Hematopoietic multipotent progenitor cell treated with erythropoietin and hydrocortisone succinate and interleukin-3 and kit ligand, for 17 days (in vitro differentiated cells): ENCODE measurements at regions not wholly inside any gene's neighbourhood (a gene's known extent, or its start where the extent isn't known, plus 50 kb on each side); places are given as distances from the start of the nearest gene placed in this dataset.

Source experiments
- DNase-seq: peaks from one replicate; pipeline ENCODE4 v3.0.0-alpha.2; 2015; ENCODE audit warnings: low spot score

DNA sequence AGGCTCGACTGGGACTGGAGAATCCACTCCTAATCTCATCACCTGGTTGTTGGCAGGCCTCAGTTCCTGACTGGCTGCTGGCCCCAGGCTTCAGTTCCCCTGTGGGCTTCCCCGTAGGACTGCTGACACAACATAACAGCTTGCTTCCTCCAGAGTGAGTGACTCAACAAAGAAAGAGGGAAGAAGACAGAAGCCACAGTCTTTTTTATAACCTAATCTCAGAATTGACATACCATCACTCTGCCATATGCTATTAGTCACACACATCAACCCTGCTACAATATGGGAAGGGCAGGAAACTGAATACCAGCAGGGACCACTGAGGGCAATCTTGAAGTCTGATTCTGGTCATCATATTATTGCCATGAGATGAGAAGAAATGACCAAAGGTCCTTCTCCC, 76.8 kb upstream of the SLC14A2 start:
- DNase-seq = no peak

DNA sequence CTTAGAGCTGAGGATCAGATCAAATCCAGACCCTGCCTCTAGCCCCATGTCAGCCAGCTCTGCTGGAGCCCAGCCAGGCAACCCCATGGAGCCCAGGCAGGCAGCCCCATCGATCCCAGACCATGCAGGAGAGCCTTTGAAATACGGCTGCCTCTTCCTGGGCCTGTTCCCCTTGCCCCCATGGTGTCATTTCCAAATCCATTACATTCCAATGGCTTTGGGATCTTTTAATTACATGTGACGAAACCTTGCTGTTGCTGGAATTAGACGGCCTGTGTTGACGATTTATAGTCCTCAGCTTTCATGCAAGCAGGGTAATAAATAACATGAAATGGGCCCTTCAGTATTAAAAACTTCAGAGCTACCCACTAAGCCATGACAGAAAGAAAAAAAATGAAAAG, 75.8 kb upstream of the SLC14A2 start:
- DNase-seq = no peak

DNA sequence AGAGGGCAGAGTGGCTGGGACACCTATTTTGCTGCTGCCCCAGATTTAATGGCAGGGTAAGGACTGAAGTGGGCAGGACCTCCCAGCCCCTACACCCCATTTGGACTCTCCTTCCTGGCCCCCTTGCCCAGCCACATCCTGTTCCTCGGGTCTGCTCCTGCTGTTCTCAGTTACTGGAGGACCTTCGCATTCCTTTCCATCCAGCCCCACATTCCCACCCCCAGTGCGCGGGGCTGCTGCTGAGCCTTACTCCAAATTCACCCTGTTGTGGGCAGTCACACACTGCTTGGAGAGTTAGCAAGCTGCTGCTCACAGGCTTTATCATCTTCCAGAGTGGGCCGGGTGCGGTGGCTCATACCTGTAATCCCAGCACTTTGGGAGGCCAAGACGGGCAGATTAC, 75.2 kb upstream of the SLC14A2 start:
- DNase-seq = no peak

DNA sequence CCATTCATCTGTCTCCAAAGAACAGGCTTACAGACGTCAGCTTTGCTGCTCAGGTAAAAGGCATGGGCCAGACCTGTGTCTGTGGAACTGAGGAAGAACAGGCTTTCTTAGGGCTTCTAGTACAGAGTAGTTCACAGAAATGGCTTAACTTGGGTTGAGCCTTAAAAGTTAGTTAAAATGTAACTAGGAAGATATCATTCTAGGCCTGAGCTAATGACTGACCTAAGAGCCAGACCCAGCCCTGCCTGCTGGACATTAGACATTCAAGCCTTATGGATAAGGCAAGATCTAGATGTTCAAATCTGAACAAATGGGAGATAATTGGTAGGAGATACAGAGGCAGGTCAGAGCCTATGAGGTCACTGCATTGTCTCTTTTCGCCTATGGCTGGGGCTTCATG, 73.9 kb upstream of the SLC14A2 start:
- no peak for DNase-seq

DNA sequence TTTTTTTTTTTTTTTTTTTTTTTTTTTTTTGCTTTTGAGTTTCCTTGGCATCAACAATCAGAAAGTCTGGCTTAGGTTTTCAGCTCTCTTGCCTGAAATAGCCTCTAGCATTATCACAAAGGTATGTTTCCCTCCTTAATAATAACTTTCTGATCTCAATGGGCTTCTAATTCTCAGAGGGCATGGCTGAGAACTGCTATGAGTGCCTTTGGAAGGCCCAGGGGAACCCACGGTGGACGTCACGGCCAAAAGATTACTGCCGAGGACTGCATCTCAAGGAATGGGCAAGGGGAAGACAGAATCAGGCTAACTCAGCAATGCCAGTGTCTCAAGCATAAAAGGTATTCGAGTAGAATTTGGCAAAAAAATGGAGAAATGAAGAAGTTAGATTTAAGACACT, 73.2 kb upstream of the SLC14A2 start:
- DNase-seq = no peak

DNA sequence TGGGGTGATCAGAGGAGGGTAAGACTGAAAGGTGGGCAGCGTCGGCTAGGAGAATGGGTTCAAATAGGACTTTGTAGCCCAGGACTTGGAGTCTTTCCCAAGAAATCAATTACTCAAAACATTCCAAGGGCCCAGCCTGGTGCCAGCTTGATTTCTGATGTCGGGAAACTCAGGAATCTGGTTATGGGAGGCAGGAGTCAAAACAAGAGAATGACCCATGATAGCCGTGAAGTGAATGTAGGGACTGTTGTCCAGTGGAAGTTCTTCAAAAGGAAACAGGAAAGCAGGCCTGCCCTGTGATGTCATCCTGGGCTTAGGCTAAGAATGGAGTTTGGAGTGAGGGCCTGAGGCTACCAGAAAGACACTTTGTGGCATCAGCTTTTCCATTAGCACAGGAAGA, 67.4 kb upstream of the SLC14A2 start:
- no peak for DNase-seq

DNA sequence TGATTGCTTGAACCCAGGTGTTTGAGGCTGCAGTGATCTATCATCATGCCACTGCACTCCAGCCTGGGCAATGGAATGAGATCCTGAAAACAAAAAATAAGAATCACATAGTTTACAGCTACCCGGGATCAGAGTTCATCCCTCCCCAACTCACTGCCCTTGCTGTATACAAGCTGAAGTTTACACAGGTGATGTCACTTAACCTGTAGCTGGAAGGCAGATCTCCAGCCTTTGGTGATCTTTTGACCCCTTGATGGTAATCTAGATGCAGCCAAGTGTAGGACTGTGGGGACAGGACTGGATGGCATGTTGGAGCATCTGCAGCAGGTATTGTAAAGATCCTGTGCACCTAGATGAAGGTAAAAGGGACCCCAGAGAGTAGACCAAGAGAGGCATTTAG, 66.7 kb upstream of the SLC14A2 start:
- no peak for DNase-seq

DNA sequence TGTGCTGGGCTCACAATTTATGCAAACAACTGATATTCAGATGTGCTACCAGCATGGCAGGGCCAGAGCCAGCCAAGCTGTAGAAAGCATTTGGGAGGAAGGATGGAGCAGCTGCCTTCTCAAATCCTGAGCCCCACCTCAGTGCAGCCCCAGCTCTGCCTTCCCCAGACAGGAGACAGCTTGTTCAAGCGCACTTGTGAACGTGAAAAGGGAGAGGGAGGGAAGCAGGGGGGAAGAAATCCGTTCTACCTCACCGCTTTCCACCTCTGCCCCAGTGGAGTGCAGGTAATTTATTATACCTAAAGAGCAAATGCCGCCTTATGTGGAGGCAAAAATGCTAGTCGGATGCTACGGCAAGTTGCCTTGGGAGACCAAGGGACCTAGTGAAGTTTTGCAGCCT, 66.0 kb upstream of the SLC14A2 start:
- no peak for DNase-seq

DNA sequence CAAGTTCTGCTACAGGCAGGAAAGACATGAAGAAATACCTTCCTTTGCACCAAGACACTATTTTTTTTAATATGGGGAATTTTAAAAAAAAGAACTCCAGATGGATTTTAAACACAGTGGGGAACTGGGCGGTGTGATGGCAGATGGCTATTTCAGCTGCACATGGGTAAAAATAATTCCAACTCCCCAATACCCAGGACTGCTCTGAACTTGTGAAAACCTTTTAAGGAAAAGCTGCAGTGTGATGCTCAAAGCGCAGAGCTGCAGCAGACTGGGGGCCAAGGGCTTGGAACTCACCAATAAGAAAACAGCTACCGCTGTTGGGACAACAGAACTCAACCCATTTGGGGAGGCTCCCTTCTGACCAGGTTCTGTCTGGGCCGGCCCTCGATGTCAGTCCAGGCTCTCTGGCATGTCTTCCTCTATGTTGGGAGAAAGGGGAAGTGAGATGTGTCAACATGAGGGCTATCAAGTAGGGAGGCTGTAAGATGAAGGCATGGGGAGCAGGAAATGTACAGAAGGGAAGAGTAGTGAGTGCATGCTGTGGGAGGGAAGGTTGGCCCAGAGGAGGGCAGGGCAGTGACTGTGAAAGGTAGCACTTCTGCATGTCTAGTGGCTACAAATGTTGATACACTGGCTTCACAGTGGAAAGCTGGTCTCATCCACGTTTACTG, 64.0 kb upstream of the SLC14A2 start:
- no peak for DNase-seq

DNA sequence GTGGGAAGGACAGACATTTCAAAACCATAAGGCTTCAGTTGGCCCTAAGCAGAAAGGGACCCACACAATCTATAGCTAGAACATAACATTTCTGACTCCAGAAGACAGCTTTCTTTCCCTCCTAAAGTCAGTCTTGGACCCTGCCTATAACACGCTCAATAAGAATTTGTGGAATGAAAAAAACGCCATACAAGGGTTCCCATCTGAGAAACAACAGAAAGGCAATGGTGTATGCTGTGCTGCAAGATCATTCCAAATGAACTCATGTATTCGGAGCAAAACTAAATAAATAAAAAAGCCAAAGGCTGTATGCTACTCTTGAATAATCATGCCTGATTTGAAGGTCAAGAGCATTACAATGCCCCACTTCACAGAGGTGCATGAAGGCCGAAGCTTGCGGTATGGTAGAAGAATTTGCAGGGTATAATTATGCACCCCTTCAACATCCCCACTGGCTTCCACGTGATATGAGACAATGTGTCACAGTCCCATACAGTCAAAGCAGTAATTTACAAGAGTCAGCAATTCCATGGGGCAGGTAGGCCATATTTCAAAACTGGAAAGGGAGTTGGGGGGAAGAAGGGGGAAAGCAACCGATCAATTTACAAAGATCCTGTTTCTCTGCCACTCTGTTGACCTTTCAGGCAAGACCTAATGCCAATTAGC, 61.4 kb upstream of the SLC14A2 start:
- no peak for DNase-seq

DNA sequence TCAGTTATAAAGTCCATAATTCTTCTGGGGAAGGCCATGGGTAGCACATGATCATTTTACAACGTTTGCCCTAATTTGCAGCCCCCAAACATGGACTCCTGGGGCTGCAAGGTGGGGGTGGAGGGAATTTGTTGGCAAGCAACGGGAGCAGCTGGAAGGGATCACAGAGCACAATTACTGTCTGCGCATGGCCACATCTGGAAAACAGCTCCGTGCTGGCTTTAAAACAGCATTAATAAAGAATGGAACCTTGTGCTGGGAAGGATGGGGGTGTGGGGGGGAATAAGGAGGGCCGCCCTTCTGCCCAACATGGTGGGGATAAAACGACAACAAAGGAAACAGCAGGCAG, 60.9 kb upstream of the SLC14A2 start:
- DNase-seq = no peak

DNA sequence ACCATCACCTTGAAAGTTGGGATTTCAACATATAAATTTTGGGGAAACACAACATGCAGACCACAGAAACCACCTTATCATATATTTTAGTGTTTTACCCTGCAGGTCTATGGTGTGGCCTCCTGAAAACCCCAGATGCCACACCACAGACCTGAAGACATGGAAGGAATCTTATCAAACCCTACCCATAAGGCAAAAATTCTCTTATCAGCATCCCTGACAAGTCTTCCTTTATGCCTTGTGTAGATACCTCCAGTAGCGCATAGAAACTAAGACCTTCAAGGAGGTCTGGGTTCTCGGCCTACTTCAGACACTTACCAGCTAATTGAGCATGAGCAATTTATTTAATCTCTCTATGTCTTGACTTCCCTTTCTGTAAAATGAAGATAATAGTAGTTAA, 59.1 kb upstream of the SLC14A2 start:
- no peak for DNase-seq

DNA sequence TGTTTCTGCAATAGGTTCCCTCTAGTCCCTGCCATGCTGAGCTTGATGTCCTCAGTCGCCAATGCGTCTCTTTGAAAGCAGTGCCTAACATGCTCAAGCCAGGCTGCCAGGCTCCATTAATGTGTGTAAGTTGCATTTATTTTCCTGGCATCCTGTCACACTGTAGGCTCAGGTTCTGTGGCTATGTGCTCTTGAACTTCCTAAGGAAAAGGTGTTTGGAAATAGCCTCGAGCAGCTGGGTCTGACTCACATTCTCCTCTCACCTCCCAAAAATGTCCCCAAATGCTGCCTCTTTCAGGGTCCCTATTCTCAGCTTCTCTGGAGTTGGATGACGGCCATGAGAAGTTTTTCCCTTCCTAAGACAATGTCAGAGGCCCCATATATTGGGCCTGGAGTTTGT, 58.0 kb upstream of the SLC14A2 start:
- no peak for DNase-seq

DNA sequence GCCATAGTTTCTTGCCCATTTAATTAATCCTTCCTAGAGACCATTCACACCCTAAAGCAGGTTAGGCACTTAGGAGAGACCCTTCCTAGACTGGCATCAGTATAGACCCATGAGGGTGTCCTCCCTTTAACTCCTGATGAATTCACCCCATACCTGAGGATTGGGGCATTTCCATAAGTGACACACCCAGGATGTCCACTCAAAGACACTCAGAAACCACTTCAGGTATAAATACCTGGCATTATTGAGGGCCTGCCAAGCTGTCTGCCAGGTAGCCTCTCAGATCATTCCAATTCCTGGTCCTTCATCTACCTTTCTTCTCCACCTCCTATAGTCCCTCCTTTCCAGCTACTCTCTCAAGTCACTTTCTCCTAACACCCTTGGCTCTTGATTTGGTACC, 57.5 kb upstream of the SLC14A2 start:
- DNase-seq = no peak

DNA sequence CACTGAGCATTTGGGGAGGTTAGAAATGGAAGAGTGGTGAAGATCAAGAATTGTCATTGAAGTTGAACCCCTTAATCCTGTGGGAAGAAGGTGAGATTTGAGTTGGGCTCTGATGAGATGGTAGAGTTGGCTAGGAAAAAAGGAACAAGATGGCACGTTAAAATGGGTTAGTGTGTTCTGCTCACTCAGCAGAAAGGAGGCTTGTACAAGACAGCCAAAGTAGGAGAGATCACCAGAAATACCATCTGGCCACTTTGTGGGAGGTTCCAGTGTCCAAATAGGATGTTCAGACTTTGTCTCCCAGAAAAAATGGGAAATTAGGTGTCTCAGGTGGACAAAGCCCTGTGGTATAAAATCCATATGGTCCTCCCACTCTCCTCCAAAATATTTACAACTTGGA, 56.0 kb upstream of the SLC14A2 start:
- no peak for DNase-seq

DNA sequence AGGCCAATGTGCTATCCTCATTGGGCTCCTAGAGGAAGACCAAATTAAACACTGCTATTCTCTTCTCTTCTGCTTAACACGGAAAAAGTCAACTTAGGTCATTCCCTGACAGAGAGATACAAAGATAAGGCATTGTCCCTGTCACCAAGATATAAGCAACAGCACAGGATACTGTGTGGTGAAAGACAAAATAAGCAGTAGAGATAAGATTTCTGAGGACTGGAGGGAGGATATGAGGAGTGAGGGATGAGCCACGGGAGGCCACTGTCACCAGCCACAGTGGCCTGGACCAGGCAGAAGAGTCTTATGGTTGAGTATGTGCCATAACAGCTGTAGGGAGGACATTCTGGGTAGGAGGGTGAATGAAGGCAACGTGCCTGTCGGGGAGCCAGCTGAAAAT, 54.4 kb upstream of the SLC14A2 start:
- DNase-seq = no peak

DNA sequence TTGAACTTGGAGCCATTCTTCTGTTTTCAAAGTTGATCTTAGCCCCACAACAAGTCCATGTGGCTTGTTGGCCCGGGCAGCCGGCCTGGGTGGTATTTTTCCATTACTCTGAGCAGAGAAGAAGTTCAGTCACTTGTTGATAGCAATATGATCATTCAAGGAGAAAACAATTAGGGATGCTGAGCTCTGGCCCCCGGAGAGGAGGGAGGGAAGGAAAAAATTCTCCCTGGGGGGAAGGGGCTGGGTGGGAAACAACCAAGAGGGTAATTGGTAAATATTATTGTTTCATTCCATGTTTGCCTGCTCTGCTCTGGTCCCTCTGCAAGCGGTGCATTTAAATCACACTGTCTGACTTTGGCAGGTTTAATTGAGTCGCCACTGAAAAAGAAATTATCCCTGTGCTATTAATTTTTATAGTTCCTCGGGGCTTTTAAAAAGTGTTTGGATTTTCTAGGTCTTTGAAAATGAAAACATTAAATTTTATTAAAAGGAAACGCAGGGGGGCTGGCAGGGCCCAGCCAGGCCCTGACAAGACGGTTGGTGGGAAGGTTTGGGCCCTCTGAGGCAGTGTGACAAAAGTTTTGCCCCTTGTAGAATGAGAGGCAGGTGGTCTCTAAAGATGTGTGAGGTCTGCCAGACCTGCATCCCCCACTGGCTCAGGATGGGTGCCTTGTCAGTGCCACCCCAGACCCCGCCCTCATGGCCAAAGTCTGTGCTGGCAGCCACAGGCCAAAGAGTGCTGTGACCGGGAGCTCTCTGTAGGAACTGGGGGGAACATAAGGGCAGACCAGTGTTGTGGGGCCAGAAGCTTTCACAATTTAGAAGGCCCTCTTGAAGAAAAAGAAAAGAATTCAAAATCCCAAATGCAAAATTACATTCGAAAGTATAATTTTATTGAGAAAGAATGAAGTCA, 52.5 kb upstream of the SLC14A2 start:
- DNase-seq = no peak

DNA sequence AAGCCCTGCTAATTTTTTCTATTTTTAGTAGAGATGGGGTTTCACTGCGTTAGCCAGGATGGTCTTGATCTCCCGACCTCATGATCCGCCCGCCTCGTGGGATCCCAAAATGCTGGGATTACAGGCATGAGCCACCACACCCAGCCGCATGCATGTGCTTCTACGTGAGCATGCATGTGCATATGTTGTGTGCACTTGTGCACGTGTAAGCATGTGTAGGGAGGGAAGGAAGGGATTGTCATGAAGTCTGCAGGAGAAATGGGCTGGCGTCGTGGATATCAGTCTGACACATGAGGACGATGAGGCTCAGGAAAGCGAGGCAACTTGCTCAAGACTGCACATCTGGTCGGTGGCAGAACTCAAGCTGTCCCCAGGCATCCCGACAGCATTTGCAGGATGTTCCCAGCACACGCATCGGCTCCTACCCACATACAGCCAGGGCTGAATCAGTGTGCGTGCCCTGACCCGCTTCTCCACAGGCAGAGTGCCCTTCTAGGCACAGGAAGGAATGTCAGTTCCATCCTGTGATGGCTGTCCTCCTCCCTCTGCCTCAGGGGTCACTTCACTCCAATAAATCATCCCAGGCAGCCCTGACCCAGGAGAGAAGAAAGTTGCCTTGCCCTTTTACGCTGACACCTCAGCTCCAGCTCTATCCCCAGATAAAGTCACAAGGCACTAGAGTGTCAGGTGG, 49.9 kb upstream of the SLC14A2 start:
- no peak for DNase-seq
